Cardiac muscle cell (in vitro differentiated cells and primary cell): ENCODE measurements at regions not wholly inside any gene's neighbourhood (a gene's known extent, or its start where the extent isn't known, plus 50 kb on each side); places are given as distances from the start of the nearest gene placed in this dataset.
A peak's percentile ranks its signal among the peaks of the same experiment; 100 is the strongest.

Experiments
- DNase-seq, 2 donors: peaks; one replicate each; pipeline versions ENCODE4 v3.0.0 to v3.0.0-alpha.2; 2010 to 2017; ENCODE audit warnings: low read depth in 1 of 2, low spot score in 1 of 2
- H3K27ac ChIP-seq: fragments of 200-600 bp; sonication (generic); 2 replicates; pipeline ENCODE4 v1.5.1; 2016
- H3K27me3 ChIP-seq: fragments of 200-600 bp; sonication (generic); 2 replicates; pipeline ENCODE4 v1.6.0; 2016; ENCODE audit warnings: control low read depth
- H3K36me3 ChIP-seq: fragments of 200-600 bp; sonication (generic); 2 replicates; pipeline ENCODE4 v1.5.1; 2016; ENCODE audit warnings: control low read depth
- H3K4me1 ChIP-seq: fragments of 200-600 bp; sonication (generic); 2 replicates; pipeline ENCODE4 v1.8.1; 2017; ENCODE audit warnings: low read depth, mild to moderate bottlenecking, mixed run types
- H3K4me3 ChIP-seq: fragments of 200-600 bp; sonication (generic); 2 replicates; pipeline ENCODE4 v1.5.1; 2016; ENCODE audit warnings: mild to moderate bottlenecking
- H3K9me3 ChIP-seq: fragments of 200-600 bp; sonication (generic); 2 replicates; pipeline ENCODE4 v1.5.1; 2017; ENCODE audit warnings: low read depth, mild to moderate bottlenecking, control low read depth
- CTCF ChIP-seq: IDR thresholded peaks from 2 replicates; pipeline ENCODE4 v1.5.1; 2012; ENCODE audit warnings: low read depth, mild to moderate bottlenecking, low read length

- no peak for TF ChIP-seq CTCF
- H3K27me3 ChIP-seq = peaks cover 5% of the 10 kb centered on the region
- H3K4me3 ChIP-seq = no peak overlapping the region
- peaks cover 7% of the 10 kb centered on the region for H3K4me1 ChIP-seq
- no peak for DNase-seq
- H3K36me3 ChIP-seq = no peaks in the 10 kb centered on the region
- no peak overlapping the region for H3K27ac ChIP-seq
- no peaks in the 10 kb centered on the region for H3K9me3 ChIP-seq
Observed at GRCh38 chr1:228853637-228854036, 118.4 kb downstream of the RHOU start.

GRCh38 chr1:228854907-228855306 is 119.6 kb downstream of the RHOU start:
- no peaks in the 10 kb centered on the region for H3K4me1 ChIP-seq
- peaks cover 14% of the 10 kb centered on the region for H3K27me3 ChIP-seq
- no peak overlapping the region for H3K27ac ChIP-seq
- DNase-seq = no peak
- TF ChIP-seq CTCF = no peak
- H3K36me3 ChIP-seq = no peaks in the 10 kb centered on the region
- H3K9me3 ChIP-seq = no peaks in the 10 kb centered on the region
- H3K4me3 ChIP-seq = no peak overlapping the region

GRCh38 chr1:228857611-228858010 is 122.3 kb downstream of the RHOU start:
- Histone ChIP-seq H3K36me3 (no peaks in the 10 kb centered on the region), H3K27ac (no peak overlapping the region), H3K4me1 (no peaks in the 10 kb centered on the region), H3K9me3 (no peaks in the 10 kb centered on the region), H3K4me3 (no peak overlapping the region), H3K27me3 (peaks cover 32% of the 10 kb centered on the region)
- TF ChIP-seq CTCF = no peak
- no peak for DNase-seq

GRCh38 chr1:228860911-228861831 is 125.9 kb downstream of the RHOU start:
- TF ChIP-seq CTCF = no peak
- no peaks in the 10 kb centered on the region for H3K36me3 ChIP-seq
- H3K4me3 ChIP-seq = no peak overlapping the region
- peak in 1 of 2 donors; percentile 63 for DNase-seq
- H3K9me3 ChIP-seq = no peaks in the 10 kb centered on the region
- no peak overlapping the region for H3K27ac ChIP-seq
- H3K27me3 ChIP-seq = peaks cover 49% of the 10 kb centered on the region
- no peaks in the 10 kb centered on the region for H3K4me1 ChIP-seq

GRCh38 chr1:228861832-228862180 is 126.5 kb downstream of the RHOU start:
- peaks cover 49% of the 10 kb centered on the region for H3K27me3 ChIP-seq
- H3K9me3 ChIP-seq = no peaks in the 10 kb centered on the region
- no peaks in the 10 kb centered on the region for H3K4me1 ChIP-seq
- H3K36me3 ChIP-seq = no peaks in the 10 kb centered on the region
- H3K27ac ChIP-seq = no peak overlapping the region
- no peak overlapping the region for H3K4me3 ChIP-seq
- no peak for TF ChIP-seq CTCF
- no peak for DNase-seq
